ENCODE measurements at regions not wholly inside any gene's neighbourhood (a gene's known extent, or its start where the extent isn't known, plus 50 kb on each side); places are given as distances from the start of the nearest gene placed in this dataset.

DNA sequence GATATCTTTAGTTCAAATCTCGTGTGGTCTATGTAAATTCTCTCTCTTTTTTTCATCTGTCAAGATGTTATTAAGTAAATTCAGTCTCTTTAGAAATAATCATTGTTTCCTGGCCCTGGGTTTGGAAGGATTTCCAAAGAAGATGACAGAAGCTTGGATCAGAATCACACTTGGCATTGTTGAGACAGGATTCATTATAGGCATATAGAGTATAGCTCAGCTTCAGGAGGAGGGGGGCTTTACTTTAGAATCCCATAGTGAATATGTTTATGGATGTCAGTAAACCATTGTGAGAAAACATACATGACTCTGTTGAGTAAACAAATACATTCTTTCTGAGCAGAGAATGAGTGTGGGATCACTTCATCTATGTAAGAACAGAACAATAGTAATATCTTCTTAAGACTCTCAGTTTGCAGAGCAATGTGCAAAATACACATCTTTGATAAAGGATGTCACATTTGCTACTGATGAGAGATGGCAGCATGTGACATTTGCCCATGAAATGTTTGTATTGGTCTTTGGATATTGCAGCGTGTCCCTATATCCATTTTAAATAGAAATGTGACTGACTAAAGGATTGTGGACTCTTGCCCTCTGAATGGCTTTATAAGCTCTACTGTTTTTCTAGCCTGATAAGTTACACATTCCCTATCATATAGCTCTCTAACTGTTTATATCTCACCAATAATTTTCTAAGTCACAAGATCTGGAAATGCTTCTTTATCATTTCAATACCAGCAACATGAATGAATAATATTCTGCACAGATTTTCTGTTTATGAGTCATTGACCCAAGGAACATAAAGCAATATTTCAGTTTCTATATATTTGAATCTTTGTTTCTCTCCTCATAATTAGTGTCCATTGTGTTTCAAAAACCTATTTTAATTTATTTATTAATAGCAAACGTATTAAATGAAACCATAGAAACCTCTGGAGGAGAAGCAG lies 95.6 kb upstream of the THRB start:
- TF ChIP-seq CTCF (IDR thresholded peaks at IDR 0.05), result no peak

GRCh38 chr3:24591191-24591590 lies 96.5 kb upstream of the THRB start:
- intact Hi-C loops (cut with micrococcal nuclease), result no loop called here
- ChIA-PET CTCF (no interaction called here), POLR2A (no interaction called here)
- DNase-seq (no peak), ATAC-seq (no peak)
- Mint-ChIP-seq H3K9me3 (no peaks in the 10 kb centered on the region), H3K4me3 (no peak overlapping the region), H3K4me1 (ENCODE audit: low read depth) (no peaks in the 10 kb centered on the region), H3K27me3 (no peaks in the 10 kb centered on the region), H3K27ac (no peak overlapping the region), H3K36me3 (ENCODE audit: low read depth) (no peaks in the 10 kb centered on the region)
- TF ChIP-seq CTCF (IDR thresholded peaks at IDR 0.05), result no peak

More for the DNA sequence above, 95.6 kb upstream of the THRB start:
- ATAC-seq (no peak), DNase-seq (no peak)
- H3K27me3 Mint-ChIP-seq, result no peaks in the 10 kb centered on the region
- no peak overlapping the region for H3K4me3 Mint-ChIP-seq
- H3K4me1 Mint-ChIP-seq (ENCODE audit: low read depth), result no peaks in the 10 kb centered on the region
- ChIA-PET CTCF (no interaction called here), POLR2A (no interaction called here)
- H3K9me3 Mint-ChIP-seq, result no peaks in the 10 kb centered on the region
- H3K36me3 Mint-ChIP-seq (ENCODE audit: low read depth), result no peaks in the 10 kb centered on the region
- intact Hi-C loops (cut with micrococcal nuclease), result no loop called here
- H3K27ac Mint-ChIP-seq, result no peak overlapping the region

- no peaks in the 10 kb centered on the region for H3K4me1 Mint-ChIP-seq (ENCODE audit: low read depth)
- no peak for ATAC-seq
- H3K27ac Mint-ChIP-seq, result no peak overlapping the region
- H3K27me3 Mint-ChIP-seq, result no peaks in the 10 kb centered on the region
- no peak for DNase-seq
- no peaks in the 10 kb centered on the region for H3K36me3 Mint-ChIP-seq (ENCODE audit: low read depth)
- H3K9me3 Mint-ChIP-seq, result no peaks in the 10 kb centered on the region
- ChIA-PET POLR2A (no interaction called here), CTCF (no interaction called here)
- no peak for TF ChIP-seq CTCF (IDR thresholded peaks at IDR 0.05)
- no peak overlapping the region for H3K4me3 Mint-ChIP-seq
- intact Hi-C loops (cut with micrococcal nuclease), result no loop called here
Observed at GRCh38 chr3:24591661-24592555, 97.3 kb upstream of the THRB start.

GRCh38 chr3:24594161-24594560 lies 99.5 kb upstream of the THRB start:
- no peaks in the 10 kb centered on the region for H3K27me3 Mint-ChIP-seq
- ATAC-seq, result no peak
- ChIA-PET CTCF (no interaction called here), POLR2A (no interaction called here)
- no peaks in the 10 kb centered on the region for H3K4me1 Mint-ChIP-seq (ENCODE audit: low read depth)
- no peak for TF ChIP-seq CTCF (IDR thresholded peaks at IDR 0.05)
- H3K4me3 Mint-ChIP-seq, result no peak overlapping the region
- no peak for DNase-seq
- no peaks in the 10 kb centered on the region for H3K36me3 Mint-ChIP-seq (ENCODE audit: low read depth)
- H3K9me3 Mint-ChIP-seq, result no peaks in the 10 kb centered on the region
- intact Hi-C loops (cut with micrococcal nuclease), result no loop called here
- no peak overlapping the region for H3K27ac Mint-ChIP-seq

DNA sequence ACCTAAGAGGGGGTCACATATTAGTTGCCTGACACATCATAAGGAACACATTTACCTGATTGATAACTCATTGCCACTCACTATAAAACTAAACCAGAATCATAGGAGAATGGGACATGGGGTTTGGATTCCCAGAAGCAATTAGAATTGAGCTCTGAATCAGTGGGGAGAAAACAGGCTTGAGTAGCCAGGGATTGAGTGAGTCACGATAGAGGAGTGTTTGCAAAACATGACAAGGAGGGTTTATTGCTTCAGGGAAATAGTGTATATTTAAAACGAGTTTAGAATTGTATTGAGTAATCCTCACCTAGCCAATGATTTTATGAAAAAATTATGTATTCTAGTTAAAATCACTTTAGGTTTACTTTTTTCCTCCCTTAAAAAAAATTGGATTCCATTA lies 101.1 kb upstream of the THRB start:
- ATAC-seq, result no peak
- Mint-ChIP-seq H3K27me3 (no peaks in the 10 kb centered on the region), H3K36me3 (ENCODE audit: low read depth) (no peaks in the 10 kb centered on the region), H3K4me3 (no peak overlapping the region), H3K9me3 (no peaks in the 10 kb centered on the region), H3K27ac (no peak overlapping the region), H3K4me1 (ENCODE audit: low read depth) (no peaks in the 10 kb centered on the region)
- CTCF ChIA-PET, result no interaction called here
- POLR2A ChIA-PET, result no interaction called here
- DNase-seq, result no peak
- intact Hi-C loops (cut with micrococcal nuclease), result no loop called here
- TF ChIP-seq CTCF (IDR thresholded peaks at IDR 0.05), result no peak

Data from activated CD8-positive, alpha-beta T cell treated with anti-CD3 and anti-CD28 coated beads for 36 hours (primary cell).